GM21786 (cell line): ENCODE measurements at regions not wholly inside any gene's neighbourhood (a gene's known extent, or its start where the extent isn't known, plus 50 kb on each side); places are given as distances from the start of the nearest gene placed in this dataset.

Experiments
- ATAC-seq: cut with Tn5 transposase; IDR thresholded peaks from one replicate; pipeline ENCODE4 v1.9.1; 2021; ENCODE audit not compliant: unreplicated experiment

GRCh38 chr14:39851202-39851601, 419.0 kb upstream of the FBXO33 start:
- ATAC-seq, result no peak

GRCh38 chr14:39847852-39848251, 415.6 kb upstream of the FBXO33 start:
- no peak for ATAC-seq

DNA sequence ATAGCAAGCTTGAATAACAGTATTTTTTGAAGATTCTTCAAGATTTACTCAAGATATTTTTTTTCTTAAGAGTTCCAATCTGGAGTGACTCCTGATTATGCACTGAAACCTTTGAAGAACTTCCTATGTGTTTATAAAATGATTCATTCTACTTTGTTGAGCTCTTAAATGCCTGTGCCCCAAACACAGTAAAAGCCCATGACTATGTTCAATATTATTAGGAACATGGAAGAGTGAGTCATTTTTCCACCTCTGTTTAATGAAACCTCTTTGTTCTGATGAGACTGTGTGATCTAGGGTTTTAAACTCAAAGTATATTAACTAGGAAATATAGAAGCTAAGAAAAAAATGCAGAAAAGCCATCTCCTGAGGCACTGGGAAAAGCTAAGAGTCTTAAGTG, 415.0 kb upstream of the FBXO33 start:
- no peak for ATAC-seq

- ATAC-seq, result no peak
Measured at GRCh38 chr14:39843881-39844280, 411.6 kb upstream of the FBXO33 start.

DNA sequence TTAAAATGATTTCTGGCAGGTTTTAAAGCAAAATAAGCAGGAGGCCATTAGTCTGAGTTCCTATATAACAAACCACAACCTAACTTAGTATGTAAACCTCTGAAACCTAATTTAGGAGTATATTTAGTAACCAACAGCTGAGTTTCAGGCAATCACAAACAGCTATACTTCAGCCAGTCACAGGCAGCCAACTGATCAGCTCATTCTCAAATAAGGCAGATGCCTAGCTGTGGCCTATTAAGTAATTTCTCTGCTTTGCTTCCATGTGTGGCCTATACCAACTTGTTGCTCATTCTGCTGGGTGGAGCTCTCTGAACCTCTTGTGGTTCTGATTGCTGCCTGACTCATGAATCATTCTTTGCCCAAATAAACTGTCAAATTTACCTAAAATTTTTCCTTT, 408.9 kb upstream of the FBXO33 start:
- ATAC-seq, result no peak

GRCh38 chr14:39827901-39828655, 395.8 kb upstream of the FBXO33 start:
- peak; percentile 99 for ATAC-seq

DNA sequence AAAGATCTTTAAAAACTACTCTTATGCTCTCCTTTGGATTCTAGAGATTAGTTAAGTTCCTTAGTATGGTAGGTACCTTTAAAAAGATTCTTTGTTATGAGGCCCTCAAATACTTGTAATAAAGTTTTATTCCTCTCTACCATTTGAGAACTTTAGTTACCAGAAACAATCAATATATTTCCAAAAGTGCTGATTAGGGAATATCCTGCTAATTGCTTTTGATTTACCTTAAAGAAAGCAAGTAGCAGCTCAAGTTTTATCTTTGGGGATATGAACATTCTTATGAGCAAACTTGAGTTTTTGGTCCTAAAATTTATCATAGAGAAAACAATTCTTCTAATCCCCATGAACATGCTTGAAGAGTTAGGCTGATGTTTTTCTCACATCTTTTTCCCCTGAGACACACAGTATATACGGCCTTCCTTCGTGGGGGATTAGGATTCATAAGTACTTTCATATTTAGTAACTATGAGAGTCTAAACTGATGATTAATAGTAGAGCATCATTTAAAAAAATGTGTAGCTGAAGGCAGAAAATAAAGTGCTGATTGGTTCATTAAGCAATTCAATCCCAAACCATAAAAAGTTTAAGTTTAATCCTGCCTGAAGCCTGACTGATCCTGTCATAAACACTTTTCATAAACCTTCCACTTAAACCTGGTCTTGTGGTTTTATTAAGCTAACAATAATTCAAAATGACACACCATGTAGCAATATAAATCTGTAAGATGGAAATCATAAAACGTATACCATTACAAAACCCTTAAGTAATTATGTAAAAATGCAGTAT, 380.5 kb upstream of the FBXO33 start:
- no peak for ATAC-seq

- no peak for ATAC-seq
Measured at GRCh38 chr14:39807271-39807670, 375.0 kb upstream of the FBXO33 start.

- no peak for ATAC-seq
Measured at GRCh38 chr14:39784461-39784860, 352.2 kb upstream of the FBXO33 start.

GRCh38 chr14:39781466-39781865, 349.2 kb upstream of the FBXO33 start:
- no peak for ATAC-seq

DNA sequence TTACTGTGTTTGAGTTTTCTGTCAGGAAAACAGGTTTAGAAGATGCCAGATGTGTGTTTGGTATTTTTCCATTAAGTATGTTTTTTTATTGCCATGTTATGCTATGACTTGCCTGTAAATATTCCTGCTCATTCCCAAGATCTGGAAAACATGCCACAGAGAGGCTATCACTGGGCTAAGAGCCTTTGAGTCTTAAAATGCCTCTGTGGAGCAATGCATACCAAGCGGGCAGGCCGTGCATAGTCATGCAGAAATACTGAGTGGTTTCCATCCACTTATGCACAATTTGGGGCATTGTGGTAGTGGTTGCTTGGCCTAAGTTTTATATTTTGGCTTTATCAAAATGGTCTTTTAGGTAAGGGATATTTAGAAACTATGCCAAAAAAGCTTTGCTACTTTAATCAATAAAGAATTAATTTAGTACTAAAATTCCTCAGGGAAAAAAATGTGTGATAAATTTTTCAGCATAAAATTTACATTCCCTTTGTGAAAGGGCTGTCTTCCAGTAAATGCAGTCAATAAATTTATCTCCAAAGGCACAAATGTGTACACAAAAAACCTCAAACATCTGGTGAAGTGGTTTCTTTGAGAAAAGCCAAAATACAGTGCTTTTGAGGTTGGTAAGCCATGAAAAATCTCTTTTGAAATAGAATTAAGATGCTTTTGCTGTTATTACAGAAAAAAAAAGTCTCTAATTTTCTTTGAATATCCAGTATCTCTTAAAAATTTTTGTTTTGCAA, 341.3 kb upstream of the FBXO33 start:
- no peak for ATAC-seq

- ATAC-seq, result no peak
Measured at GRCh38 chr14:39772627-39773026, 340.4 kb upstream of the FBXO33 start.

- no peak for ATAC-seq
Measured at GRCh38 chr14:39768589-39768988, 336.4 kb upstream of the FBXO33 start.

DNA sequence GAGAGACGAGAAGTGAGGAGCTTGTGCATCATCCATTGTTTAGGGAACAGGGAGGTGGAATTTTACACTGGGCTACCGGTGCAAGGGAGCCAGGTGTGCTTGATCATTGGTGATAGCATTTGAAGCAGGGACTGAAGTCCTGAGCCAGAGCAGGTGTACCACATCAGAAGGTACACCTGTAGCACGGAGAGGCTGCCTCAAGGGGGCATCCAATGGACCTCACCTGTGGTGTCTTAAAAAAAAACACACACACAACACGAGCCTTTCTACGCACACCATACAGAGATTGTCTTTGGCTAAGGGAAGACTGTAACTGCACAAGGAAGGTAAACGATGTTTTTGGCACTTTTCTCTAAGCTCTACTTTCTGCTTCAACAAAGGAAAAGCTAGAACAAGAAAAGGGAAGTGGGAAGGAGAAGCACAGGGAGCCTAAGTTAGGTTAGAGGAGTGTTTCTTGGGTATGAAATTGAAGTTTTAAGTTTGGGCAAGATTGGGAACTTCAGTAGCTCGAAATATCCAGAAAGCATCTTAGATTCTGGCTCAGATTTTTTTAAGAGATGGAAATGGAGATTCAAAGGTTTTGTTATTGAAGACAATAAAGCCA, 334.3 kb upstream of the FBXO33 start:
- no peak for ATAC-seq

- ATAC-seq, result no peak
Measured at GRCh38 chr14:39765676-39766075, 333.4 kb upstream of the FBXO33 start.

GRCh38 chr14:39763402-39763890, 331.2 kb upstream of the FBXO33 start:
- ATAC-seq, result peak; percentile 35

- peak; percentile 65 for ATAC-seq
Measured at GRCh38 chr14:39762576-39763401, 330.6 kb upstream of the FBXO33 start.

- peak; percentile 72 for ATAC-seq
Measured at GRCh38 chr14:39755269-39755878, 323.1 kb upstream of the FBXO33 start.

DNA sequence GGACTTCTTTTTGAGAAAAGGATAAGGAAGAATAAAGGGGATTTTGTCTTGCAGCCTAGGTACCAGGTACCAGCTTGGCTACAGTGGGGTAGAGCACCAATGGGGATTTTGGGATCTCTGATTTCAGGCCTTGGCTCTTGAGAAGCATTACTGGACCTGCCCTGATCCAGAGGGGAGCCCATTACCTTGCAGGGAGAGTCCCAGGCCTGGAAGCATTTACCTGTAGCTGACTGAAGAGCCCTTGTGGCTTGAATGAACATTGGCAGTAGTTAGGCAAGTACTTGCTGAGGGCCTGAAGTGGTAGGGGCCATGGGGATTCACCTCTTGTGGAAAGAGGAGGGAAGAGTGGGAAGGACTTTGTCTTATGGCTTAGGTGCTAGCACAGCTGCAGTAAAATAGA, 308.2 kb upstream of the FBXO33 start:
- ATAC-seq, result no peak

DNA sequence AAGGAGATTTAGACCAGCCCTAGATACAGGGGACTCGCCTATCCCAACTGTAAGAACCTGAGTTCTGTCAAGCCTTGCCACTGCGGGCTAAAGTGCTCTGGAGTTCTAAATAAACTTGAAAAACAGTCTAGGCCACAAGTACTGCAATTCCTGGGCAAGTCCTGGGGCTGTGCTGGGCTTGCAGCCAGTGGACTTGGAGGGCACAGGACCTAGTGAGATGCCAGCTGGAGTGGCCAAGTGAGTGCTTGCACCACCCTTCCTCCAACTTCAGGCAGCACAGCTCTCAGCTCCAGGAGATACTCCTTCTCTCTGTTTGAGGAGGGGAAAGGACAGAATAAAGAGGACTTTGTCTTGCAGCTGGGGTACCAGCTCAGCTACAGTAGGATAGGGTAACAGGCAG, 307.6 kb upstream of the FBXO33 start:
- no peak for ATAC-seq
